ENCODE measurements at regions not wholly inside any gene's neighbourhood (a gene's known extent, or its start where the extent isn't known, plus 50 kb on each side); places are given as distances from the start of the nearest gene placed in this dataset.

GRCh38 chr3:181066143-181067087, 76.9 kb upstream of the DNAJC19 start:
- Mint-ChIP-seq H3K9me3 (peaks cover 0 to 10% of the 10 kb centered on the region in 2 donors), H3K27ac (no peak overlapping the region), H3K36me3 (no peaks in the 10 kb centered on the region)

GRCh38 chr3:181056136-181056732, 66.7 kb upstream of the DNAJC19 start:
- no peak overlapping the region for H3K27ac Mint-ChIP-seq
- ATAC-seq, result no peak
- H3K9me3 Mint-ChIP-seq, result no peaks in the 10 kb centered on the region
- no peaks in the 10 kb centered on the region for H3K36me3 Mint-ChIP-seq
- DNase-seq (ENCODE audit: low spot score in 2 of 2), result no peak

More at GRCh38 chr3:181066143-181067087, 76.9 kb upstream of the DNAJC19 start:
- no peak for ATAC-seq
- no peak for DNase-seq (ENCODE audit: low spot score in 2 of 2)

GRCh38 chr3:181054538-181054937, 65.0 kb upstream of the DNAJC19 start:
- Mint-ChIP-seq H3K9me3 (no peaks in the 10 kb centered on the region), H3K27ac (no peak overlapping the region), H3K36me3 (no peaks in the 10 kb centered on the region)
- ATAC-seq, result no peak
- DNase-seq (ENCODE audit: low spot score in 2 of 2), result no peak

GRCh38 chr3:181052256-181052655, 62.7 kb upstream of the DNAJC19 start:
- H3K27ac Mint-ChIP-seq, result no peak overlapping the region
- ATAC-seq (no peak), DNase-seq (ENCODE audit: low spot score in 2 of 2) (no peak)
- no peaks in the 10 kb centered on the region for H3K9me3 Mint-ChIP-seq
- H3K36me3 Mint-ChIP-seq, result no peaks in the 10 kb centered on the region

- Mint-ChIP-seq H3K9me3 (peaks cover 2% of the 10 kb centered on the region in 2 donors), H3K27ac (no peak overlapping the region), H3K36me3 (peaks cover 3 to 7% of the 10 kb centered on the region in 2 donors)
- ATAC-seq, result no peak
- DNase-seq (ENCODE audit: low spot score in 2 of 2), result no peak
Measured at GRCh38 chr3:181050738-181051137, 61.2 kb upstream of the DNAJC19 start.

GRCh38 chr3:181040030-181040429, 50.5 kb upstream of the DNAJC19 start:
- no peak overlapping the region for H3K27ac Mint-ChIP-seq
- peaks cover 12 to 16% of the 10 kb centered on the region in 2 donors for H3K9me3 Mint-ChIP-seq
- ATAC-seq (no peak), DNase-seq (ENCODE audit: low spot score in 2 of 2) (no peak)
- H3K36me3 Mint-ChIP-seq, result peaks cover 9 to 14% of the 10 kb centered on the region in 2 donors

All from activated naive CD4-positive, alpha-beta T cell treated with anti-CD3 and anti-CD28 coated beads, Interleukin-2, amount 50 U/mL, for 72 hours (primary cell).